Esophagus muscularis mucosa (tissue), 4 donors: ENCODE measurements at regions not wholly inside any gene's neighbourhood (a gene's known extent, or its start where the extent isn't known, plus 50 kb on each side); places are given as distances from the start of the nearest gene placed in this dataset.

Experiments
- CTCF ChIP-seq, 3 experiments: fragments of 200-600 bp in 2 of 3; fragments of 450-650 bp in 1 of 3; sonication (generic) in 2 of 3; IDR thresholded peaks; one replicate each; pipeline ENCODE4 v1.5.1; 2017 to 2019; ENCODE audit warnings: antibody characterized with exemption in 3 of 3, mild to moderate bottlenecking in 2 of 3, moderate library complexity in 1 of 3
- EP300 ChIP-seq: sonication (generic); formaldehyde crosslinking; IDR thresholded peaks from one replicate; pipeline ENCODE4 v1.6.1; 2017; ENCODE audit warnings: antibody characterized with exemption
- POLR2AphosphoS5 ChIP-seq, 2 donors: sonication (generic); formaldehyde crosslinking; IDR thresholded peaks; one replicate each; pipeline ENCODE4 v1.6.1; 2017; ENCODE audit warnings: antibody characterized with exemption in 2 of 2

- TF ChIP-seq CTCF (IDR thresholded peaks at IDR 0.05) = no peak
- TF ChIP-seq EP300 = no peak
- TF ChIP-seq POLR2AphosphoS5 (IDR thresholded peaks at IDR 0.05) = no peak
Observed at GRCh38 chr12:114220311-114220710, 185.6 kb downstream of the TBX5 start.
